H1 (cell line): ENCODE measurements at regions not wholly inside any gene's neighbourhood (a gene's known extent, or its start where the extent isn't known, plus 50 kb on each side); places are given as distances from the start of the nearest gene placed in this dataset.

Experiments
- CTCF ChIA-PET: fragments of 300-600 bp; sonication (Branson Sonifier 250); formaldehyde crosslinking; loops from one replicate; lab custom pipeline; 2021; ENCODE audit not compliant: partially characterized antibody; lab: Charles Lee
- POLR2A ChIA-PET: fragments of 300-600 bp; sonication (Branson Sonifier 250); formaldehyde crosslinking; loops from one replicate; lab custom pipeline; 2021; ENCODE audit warnings: inconsistent platforms; ENCODE audit not compliant: partially characterized antibody; lab: Charles Lee
- DNase-seq, 2 experiments: peaks; one replicate each; pipeline versions ENCODE4 v3.0.0 to v3.0.0-alpha.2; 2010 to 2022; ENCODE audit warnings: low spot score in 2 of 2, low read depth in 1 of 2, mixed read lengths in 1 of 2
- FAIRE-seq: peaks from 2 replicates; lab custom pipeline; 2011; peaks lifted over from hg19 to GRCh38; lab: Jason Lieb, UNC
- H2AFZ ChIP-seq: 2 replicates; pipeline ENCODE4 v1.8.1; 2012; ENCODE audit warnings: low read length, inconsistent platforms
- H2AK5ac ChIP-seq: 2 replicates; pipeline ENCODE4 v1.6.1; 2013; ENCODE audit warnings: low read depth, low read length
- H2BK120ac ChIP-seq: replicated peaks from 2 replicates; pipeline ENCODE3; 2013; ENCODE audit warnings: low read depth, low read length, inconsistent platforms
- H2BK12ac ChIP-seq: 2 replicates; pipeline ENCODE4 v1.6.1; 2013; ENCODE audit warnings: low read depth, low read length
- H2BK15ac ChIP-seq: 2 replicates; pipeline ENCODE4 v1.6.1; 2013; ENCODE audit warnings: low read length
- H2BK20ac ChIP-seq: 2 replicates; pipeline ENCODE4 v1.6.1; 2013; ENCODE audit warnings: low read length
- H2BK5ac ChIP-seq: 2 replicates; pipeline ENCODE4 v1.6.1; 2013; ENCODE audit warnings: low read depth, low read length
- H3K14ac ChIP-seq: 2 replicates; pipeline ENCODE4 v1.6.1; 2013; ENCODE audit warnings: inconsistent platforms; ENCODE audit not compliant: insufficient read length
- H3K18ac ChIP-seq: 2 replicates; pipeline ENCODE4 v1.6.1; 2013; ENCODE audit warnings: low read length; ENCODE audit errors: extremely low read depth
- H3K23ac ChIP-seq: 2 replicates; pipeline ENCODE4 v1.6.1; 2013; ENCODE audit warnings: inconsistent platforms; ENCODE audit not compliant: insufficient read length
- H3K23me2 ChIP-seq: 2 replicates; pipeline ENCODE4 v1.6.1; 2013; ENCODE audit warnings: low read depth, low read length
- H3K27ac ChIP-seq: 2 replicates; pipeline ENCODE4 v1.6.1; 2011; ENCODE audit warnings: low read depth, low read length, inconsistent platforms
- H3K27me3 ChIP-seq, 4 experiments: replicated peaks in 1 of 4; 1 replicate in 1 of 4; 2 replicates in 3 of 4; pipeline versions ENCODE4 v1.6.1 to v1.8.1; 2011 to 2013; ENCODE audit warnings: low read length in 3 of 4, mild to moderate bottlenecking in 3 of 4, inconsistent platforms in 2 of 4, mixed read lengths in 2 of 4, moderate library complexity in 1 of 4; ENCODE audit not compliant: control insufficient read depth in 3 of 4, insufficient read depth in 3 of 4; ENCODE audit errors: extremely low read depth in 1 of 4
- H3K36me3 ChIP-seq, 4 experiments: 2 replicates each; pipeline versions ENCODE4 v1.6.1 to v1.8.1; 2011 to 2013; ENCODE audit warnings: mild to moderate bottlenecking in 4 of 4, low read length in 3 of 4, moderate library complexity in 2 of 4, control low read depth in 1 of 4, inconsistent platforms in 1 of 4; ENCODE audit not compliant: insufficient read depth in 4 of 4, control insufficient read depth in 2 of 4
- H3K4ac ChIP-seq: replicated peaks from 2 replicates; pipeline ENCODE3; 2013; ENCODE audit warnings: low read length, low read depth, mixed read lengths, inconsistent platforms; ENCODE audit not compliant: insufficient read length
- H3K4me1 ChIP-seq, 4 experiments: replicated peaks in 1 of 4; 1 replicate in 1 of 4; 2 replicates in 3 of 4; pipeline versions ENCODE4 v1.6.1 to v1.8.1; 2011 to 2013; ENCODE audit warnings: low read length in 3 of 4, inconsistent platforms in 2 of 4, mixed read lengths in 1 of 4; ENCODE audit not compliant: insufficient read depth in 4 of 4, control insufficient read depth in 3 of 4
- H3K4me2 ChIP-seq, 2 experiments: 2 replicates each; pipeline versions ENCODE4 v1.6.1 to v1.8.1; 2011 to 2013; ENCODE audit warnings: low read depth in 2 of 2, low read length in 2 of 2, control low read depth in 1 of 2, inconsistent platforms in 1 of 2, mild to moderate bottlenecking in 1 of 2; ENCODE audit not compliant: insufficient read depth in 1 of 2
- H3K4me3 ChIP-seq, 4 experiments: fragments of 200-600, 300-600 bp in 1 of 4; sonication (generic), shearing (Covaris generic), sonication (Bioruptor Twin) in 1 of 4; 2 replicates each; pipeline versions ENCODE4 v1.5.1 to v1.8.1; 2011 to 2016; ENCODE audit warnings: low read length in 4 of 4, low read depth in 3 of 4, control low read depth in 2 of 4, inconsistent platforms in 2 of 4, mild to moderate bottlenecking in 2 of 4, mixed read lengths in 1 of 4, moderate library complexity in 1 of 4; ENCODE audit not compliant: insufficient read depth in 2 of 4; ENCODE audit errors: extremely low read depth in 1 of 4
- H3K56ac ChIP-seq: replicated peaks from 2 replicates; pipeline ENCODE3; 2013; ENCODE audit warnings: low read depth, mild to moderate bottlenecking, mixed read lengths, low read length, inconsistent platforms; ENCODE audit not compliant: insufficient read length
- H3K79me1 ChIP-seq: 2 replicates; pipeline ENCODE4 v1.6.1; 2013; ENCODE audit warnings: low read depth, low read length, control low read depth
- H3K79me2 ChIP-seq, 2 experiments: 2 replicates each; pipeline versions ENCODE4 v1.6.1 to v1.8.1; 2012 to 2013; ENCODE audit warnings: low read length in 2 of 2, mild to moderate bottlenecking in 2 of 2, inconsistent platforms in 1 of 2; ENCODE audit not compliant: insufficient read depth in 2 of 2, control insufficient read depth in 1 of 2
- H3K9ac ChIP-seq, 4 experiments: replicated peaks in 1 of 4; 1 replicate in 1 of 4; 2 replicates in 3 of 4; pipeline versions ENCODE4 v1.6.1 to v1.8.1; 2011 to 2013; ENCODE audit warnings: low read depth in 3 of 4, low read length in 3 of 4, control low read depth in 2 of 4, mild to moderate bottlenecking in 2 of 4, moderate library complexity in 2 of 4, inconsistent platforms in 1 of 4; ENCODE audit errors: extremely low read depth in 1 of 4
- H3K9me3 ChIP-seq, 2 experiments: 2 replicates each; pipeline versions ENCODE4 v1.6.1 to v1.8.1; 2012 to 2013; ENCODE audit warnings: mild to moderate bottlenecking in 2 of 2, moderate library complexity in 2 of 2, control low read depth in 1 of 2, inconsistent platforms in 1 of 2, low read depth in 1 of 2, low read length in 1 of 2, mixed read lengths in 1 of 2; ENCODE audit not compliant: insufficient read depth in 2 of 2
- H4K20me1 ChIP-seq, 2 experiments: replicated peaks in 1 of 2; 2 replicates each; pipeline versions ENCODE3 to v1.8.1; 2011 to 2013; ENCODE audit warnings: inconsistent platforms in 2 of 2, low read length in 2 of 2, mild to moderate bottlenecking in 1 of 2; ENCODE audit not compliant: insufficient read depth in 2 of 2, control insufficient read depth in 1 of 2
- H4K5ac ChIP-seq: 2 replicates; pipeline ENCODE4 v1.6.1; 2013; ENCODE audit warnings: low read length, low read depth, mixed read lengths, inconsistent platforms; ENCODE audit not compliant: insufficient read length
- H4K8ac ChIP-seq: 2 replicates; pipeline ENCODE4 v1.8.0; 2013; ENCODE audit warnings: mild to moderate bottlenecking, moderate library complexity, low read length, inconsistent platforms; ENCODE audit not compliant: insufficient read depth; ENCODE audit errors: extremely low read depth
- H4K91ac ChIP-seq: replicated peaks from 2 replicates; pipeline ENCODE3; 2013; ENCODE audit warnings: low read length, mixed read lengths, inconsistent platforms; ENCODE audit not compliant: insufficient read length
- KDM1A ChIP-seq: fragments of 200-600, 300-600 bp; sonication (generic); IDR thresholded peaks from 2 replicates; pipeline ENCODE4 v1.7.1; 2016; ENCODE audit warnings: mild to moderate bottlenecking, low read length, borderline replicate concordance
- KDM5A ChIP-seq: fragments of 200-600 bp; IDR thresholded peaks from 2 replicates; pipeline ENCODE4 v1.7.1; 2012; ENCODE audit warnings: mild to moderate bottlenecking, low read length, inconsistent platforms, mixed read lengths
- whole genome bisulfite sequencing, 2 experiments: shearing (Covaris generic) in 1 of 2; methylation state at CpG; one replicate each; pipeline versions ENCODE4 v1.1.6 to v1.1.7; 2013 to 2015; ENCODE audit warnings: low lambda C conversion rate in 2 of 2, mixed read lengths in 2 of 2, inconsistent platforms in 1 of 2, low coverage in 1 of 2, missing lambda C conversion rate in 1 of 2; ENCODE audit not compliant: insufficient replicate concordance in 2 of 2, insufficient coverage in 1 of 2, insufficient read length in 1 of 2; ENCODE audit errors: extremely low coverage in 1 of 2, missing lambda C conversion rate in 1 of 2; 5-methylcytosine and 5-hydroxymethylcytosine counted together

DNA sequence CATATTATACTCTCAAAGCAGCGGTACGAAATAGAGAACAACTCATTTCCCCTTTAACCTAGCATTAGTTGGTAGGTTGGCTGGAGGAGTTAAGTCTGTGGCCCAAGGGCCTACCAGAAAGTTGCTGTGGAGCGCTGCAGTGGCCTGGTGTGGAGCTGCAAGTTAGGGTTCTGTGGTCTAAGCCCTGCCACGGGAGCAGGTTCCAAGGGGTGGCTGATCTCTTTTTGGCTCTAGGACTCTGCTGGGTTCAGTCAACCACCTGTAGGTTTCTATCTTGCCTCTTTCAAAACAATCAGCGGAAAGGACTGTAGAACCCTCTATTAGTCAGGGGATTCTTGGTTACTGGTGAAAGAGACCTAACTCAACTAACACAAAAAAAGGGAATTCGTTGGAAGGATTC is 54.5 kb upstream of the TULP4 start:
- peaks cover 6% of the 10 kb centered on the region; the same call in 1 of the 2 replicates for H3K79me1 ChIP-seq
- no peak overlapping the region for H4K91ac ChIP-seq
- H4K8ac ChIP-seq: no peak overlapping the region; the same call in 1 of the 2 replicates
- H2AK5ac ChIP-seq: no peak overlapping the region
- TF ChIP-seq KDM1A (no peak), KDM5A (no peak)
- peaks cover 3 to 7% of the 10 kb centered on the region in 2 experiments for H4K20me1 ChIP-seq
- no peak overlapping the region for H3K4me3 ChIP-seq
- no peak overlapping the region for H2BK12ac ChIP-seq
- H3K56ac ChIP-seq: no peak overlapping the region
- H3K4me2 ChIP-seq: no peak overlapping the region
- H2BK120ac ChIP-seq: no peak overlapping the region
- no peak overlapping the region for H3K18ac ChIP-seq
- WGBS, 2 experiments: 95% methylated on average over 6 of the region's 6 CpGs; no CpG with 5 or more reads in 1 of the 2 experiments
- H3K36me3 ChIP-seq: no peaks in the 10 kb centered on the region; a peak in 2 of 8 replicates
- H3K9me3 ChIP-seq: no peaks in the 10 kb centered on the region
- ChIA-PET CTCF (interaction anchor here (1.1 kb wide), 1 partner anchor 81 kb away, joined by 3 read pairs; no protein-coding TSS in a partner anchor), POLR2A (interaction anchor here (0.7 kb wide), 1 partner anchor 83 kb away, joined by 3 read pairs; no protein-coding TSS in a partner anchor)
- peaks cover 9 to 73% of the 10 kb centered on the region in 2 experiments; a peak in 3 of 4 replicates for H3K79me2 ChIP-seq
- H2AFZ ChIP-seq: no peak overlapping the region
- H3K4ac ChIP-seq: no peak overlapping the region
- no peak overlapping the region for H3K9ac ChIP-seq
- H3K27me3 ChIP-seq: no peaks in the 10 kb centered on the region
- H3K4me1 ChIP-seq: peaks cover 0 to 7% (median 0%) of the 10 kb centered on the region in 4 experiments; a peak in 3 of 7 replicates
- H3K27ac ChIP-seq: no peak overlapping the region
- H2BK5ac ChIP-seq: no peak overlapping the region
- H3K23me2 ChIP-seq: no peaks in the 10 kb centered on the region
- FAIRE-seq (no peak), DNase-seq (no peak)
- no peak overlapping the region for H2BK20ac ChIP-seq
- H3K23ac ChIP-seq: no peak overlapping the region
- H4K5ac ChIP-seq: no peak overlapping the region
- H2BK15ac ChIP-seq: no peak overlapping the region
- H3K14ac ChIP-seq: no peak overlapping the region
